ENCODE measurements at regions not wholly inside any gene's neighbourhood (a gene's known extent, or its start where the extent isn't known, plus 50 kb on each side); places are given as distances from the start of the nearest gene placed in this dataset.
A peak's percentile ranks its signal among the peaks of the same experiment; 100 is the strongest.

DNA sequence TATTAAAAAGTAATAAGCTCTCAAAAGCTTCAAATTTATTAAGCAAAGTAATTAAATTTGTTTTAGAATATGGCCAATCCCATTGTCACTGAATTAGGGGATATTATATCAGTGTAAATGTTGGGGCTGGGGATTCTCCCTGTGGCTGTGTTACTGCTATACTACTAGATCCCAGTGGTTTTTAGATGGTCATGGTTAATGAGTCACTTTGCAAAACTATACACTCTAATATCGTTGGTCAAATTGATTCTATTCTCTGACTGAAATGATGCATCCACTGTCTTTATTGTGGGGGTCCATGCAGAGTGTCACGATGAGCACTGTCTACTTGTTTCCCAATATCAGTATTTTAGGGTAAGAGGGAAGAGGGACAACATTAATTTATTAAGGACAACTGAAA, 336.9 kb upstream of the PREP start:
- H4K20me1 ChIP-seq (ENCODE audit: control insufficient read depth, insufficient read depth, low read depth, low read length), result no peaks in the 10 kb centered on the region
- H3K4me2 ChIP-seq (ENCODE audit: low read length), result no peak overlapping the region
- no peaks in the 10 kb centered on the region for H3K9me3 ChIP-seq (ENCODE audit: control insufficient read depth, insufficient read depth, low read length)
- H3K4me1 ChIP-seq (ENCODE audit: control insufficient read depth, low read length), result no peaks in the 10 kb centered on the region
- H3K36me3 ChIP-seq (ENCODE audit: control insufficient read depth, low read length), result no peaks in the 10 kb centered on the region
- no peaks in the 10 kb centered on the region for H3K79me2 ChIP-seq (ENCODE audit: control insufficient read depth, low read length)
- H3K27ac ChIP-seq (ENCODE audit: low read depth, low read length), result no peak overlapping the region
- no peak overlapping the region for H3K4me3 ChIP-seq (ENCODE audit: low read length)
- TF ChIP-seq EZH2phosphoT487 (IDR thresholded peaks at IDR 0.05; ENCODE audit: borderline replicate concordance, low read length), result no peak
- TF ChIP-seq, protein P1, sequence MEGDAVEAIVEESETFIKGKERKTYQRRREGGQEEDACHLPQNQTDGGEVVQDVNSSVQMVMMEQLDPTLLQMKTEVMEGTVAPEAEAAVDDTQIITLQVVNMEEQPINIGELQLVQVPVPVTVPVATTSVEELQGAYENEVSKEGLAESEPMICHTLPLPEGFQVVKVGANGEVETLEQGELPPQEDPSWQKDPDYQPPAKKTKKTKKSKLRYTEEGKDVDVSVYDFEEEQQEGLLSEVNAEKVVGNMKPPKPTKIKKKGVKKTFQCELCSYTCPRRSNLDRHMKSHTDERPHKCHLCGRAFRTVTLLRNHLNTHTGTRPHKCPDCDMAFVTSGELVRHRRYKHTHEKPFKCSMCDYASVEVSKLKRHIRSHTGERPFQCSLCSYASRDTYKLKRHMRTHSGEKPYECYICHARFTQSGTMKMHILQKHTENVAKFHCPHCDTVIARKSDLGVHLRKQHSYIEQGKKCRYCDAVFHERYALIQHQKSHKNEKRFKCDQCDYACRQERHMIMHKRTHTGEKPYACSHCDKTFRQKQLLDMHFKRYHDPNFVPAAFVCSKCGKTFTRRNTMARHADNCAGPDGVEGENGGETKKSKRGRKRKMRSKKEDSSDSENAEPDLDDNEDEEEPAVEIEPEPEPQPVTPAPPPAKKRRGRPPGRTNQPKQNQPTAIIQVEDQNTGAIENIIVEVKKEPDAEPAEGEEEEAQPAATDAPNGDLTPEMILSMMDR (IDR thresholded peaks at IDR 0.05; ENCODE audit: low read depth, low read length, poor library complexity, severe bottlenecking), result no peak
- peaks cover 4% of the 10 kb centered on the region; the same call in 1 of the 2 replicates for H3K27me3 ChIP-seq (ENCODE audit: control insufficient read depth, low read length)
- no peaks in the 10 kb centered on the region for H3K9me2 ChIP-seq (replicated peaks; ENCODE audit: control insufficient read depth, low read length)
- H3F3A ChIP-seq (ENCODE audit: control insufficient read depth, insufficient read depth), result no peaks in the 10 kb centered on the region

DNA sequence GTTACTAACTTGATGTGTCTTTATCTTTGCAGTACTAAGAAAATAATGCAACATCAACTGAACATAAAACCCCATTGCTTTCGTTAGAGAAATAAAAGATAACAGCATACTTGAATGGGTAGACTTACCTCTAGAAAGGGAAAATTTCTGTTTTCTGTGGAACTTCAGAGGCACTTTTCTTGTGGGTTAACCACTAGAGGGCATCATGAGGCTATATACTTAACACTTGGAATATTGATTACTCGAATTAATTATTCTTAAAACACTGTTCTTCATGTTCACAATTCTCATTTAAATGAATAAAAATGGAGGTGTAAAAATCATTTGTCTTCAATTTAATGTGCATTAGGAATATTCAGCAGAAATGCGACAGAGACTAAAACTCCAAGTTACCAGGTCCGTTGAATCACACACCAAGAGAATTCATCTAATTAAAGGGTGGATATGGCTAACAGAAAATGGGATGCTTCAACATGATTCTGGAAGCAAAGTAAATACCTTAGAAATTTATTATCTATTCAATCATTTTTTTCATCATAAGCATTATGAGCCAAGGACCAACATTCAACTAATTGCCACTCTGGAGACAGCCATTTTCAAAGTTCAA, 330.8 kb upstream of the PREP start:
- no peak overlapping the region for H3K27ac ChIP-seq (ENCODE audit: low read depth, low read length)
- H3K4me2 ChIP-seq (ENCODE audit: low read length), result no peak overlapping the region
- no peak overlapping the region for H3K4me3 ChIP-seq (ENCODE audit: low read length)
- H3K27me3 ChIP-seq (ENCODE audit: control insufficient read depth, low read length), result no peaks in the 10 kb centered on the region
- no peaks in the 10 kb centered on the region for H3K4me1 ChIP-seq (ENCODE audit: control insufficient read depth, low read length)
- H3K9me2 ChIP-seq (replicated peaks; ENCODE audit: control insufficient read depth, low read length), result no peaks in the 10 kb centered on the region
- H3K36me3 ChIP-seq (ENCODE audit: control insufficient read depth, low read length), result no peaks in the 10 kb centered on the region
- no peaks in the 10 kb centered on the region for H3K9me3 ChIP-seq (ENCODE audit: control insufficient read depth, insufficient read depth, low read length)
- no peaks in the 10 kb centered on the region for H4K20me1 ChIP-seq (ENCODE audit: control insufficient read depth, insufficient read depth, low read depth, low read length)
- TF ChIP-seq, protein P1 (IDR thresholded peaks at IDR 0.05; ENCODE audit: low read depth, low read length, poor library complexity, severe bottlenecking), result peak; percentile 77
- TF ChIP-seq EZH2phosphoT487 (IDR thresholded peaks at IDR 0.05; ENCODE audit: borderline replicate concordance, low read length), result no peak
- H3K79me2 ChIP-seq (ENCODE audit: control insufficient read depth, low read length), result no peaks in the 10 kb centered on the region
- H3F3A ChIP-seq (ENCODE audit: control insufficient read depth, insufficient read depth), result no peaks in the 10 kb centered on the region

DNA sequence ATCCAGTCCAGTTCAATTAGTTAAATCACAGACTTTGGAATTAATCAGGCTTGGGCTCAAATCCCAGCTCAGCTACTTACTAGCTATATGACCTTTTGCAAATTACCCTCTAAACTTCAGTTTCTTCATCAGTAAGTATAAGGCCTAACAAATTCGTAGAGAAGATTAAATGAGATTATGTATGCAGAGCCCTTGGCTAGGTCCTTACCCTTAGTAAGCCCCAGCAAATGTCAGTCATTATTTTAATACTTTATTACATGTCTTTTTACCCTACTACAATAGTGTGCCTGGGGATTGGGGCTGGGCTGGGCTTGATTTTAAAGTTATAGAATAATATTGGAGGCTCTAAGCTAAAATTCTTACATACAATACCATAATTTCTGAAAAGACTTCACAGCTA, 326.1 kb upstream of the PREP start:
- Histone ChIP-seq H3K9me3 (ENCODE audit: control insufficient read depth, insufficient read depth, low read length) (no peaks in the 10 kb centered on the region), H3K36me3 (ENCODE audit: control insufficient read depth, low read length) (no peaks in the 10 kb centered on the region), H3K79me2 (ENCODE audit: control insufficient read depth, low read length) (no peaks in the 10 kb centered on the region), H3K4me2 (ENCODE audit: low read length) (no peak overlapping the region), H3K4me3 (ENCODE audit: low read length) (no peak overlapping the region), H3F3A (ENCODE audit: control insufficient read depth, insufficient read depth) (no peaks in the 10 kb centered on the region), H3K4me1 (ENCODE audit: control insufficient read depth, low read length) (no peaks in the 10 kb centered on the region), H3K27me3 (ENCODE audit: control insufficient read depth, low read length) (no peaks in the 10 kb centered on the region), H4K20me1 (ENCODE audit: control insufficient read depth, insufficient read depth, low read depth, low read length) (no peaks in the 10 kb centered on the region), H3K9me2 (replicated peaks; ENCODE audit: control insufficient read depth, low read length) (no peaks in the 10 kb centered on the region), H3K27ac (ENCODE audit: low read depth, low read length) (no peak overlapping the region)
- TF ChIP-seq, protein P1 (IDR thresholded peaks at IDR 0.05; ENCODE audit: low read depth, low read length, poor library complexity, severe bottlenecking), result no peak
- TF ChIP-seq EZH2phosphoT487 (IDR thresholded peaks at IDR 0.05; ENCODE audit: borderline replicate concordance, low read length), result no peak

Data from DOHH2 (cell line).